Trophoblast cell (in vitro differentiated cells and primary cell): ENCODE measurements at regions not wholly inside any gene's neighbourhood (a gene's known extent, or its start where the extent isn't known, plus 50 kb on each side); places are given as distances from the start of the nearest gene placed in this dataset.

Experiments
- DNase-seq, 2 donors: peaks; one replicate each; pipeline ENCODE4 v3.0.0-alpha.2; 2016
- H2AFZ ChIP-seq: 2 replicates; pipeline ENCODE4 v1.6.1; 2013; ENCODE audit warnings: low read length, moderate library complexity, mild to moderate bottlenecking; ENCODE audit not compliant: insufficient read depth, poor library complexity
- H2AK5ac ChIP-seq: 2 replicates; pipeline ENCODE4 v1.6.1; 2013; ENCODE audit warnings: mild to moderate bottlenecking, low read length
- H2BK120ac ChIP-seq: 2 replicates; pipeline ENCODE4 v1.6.1; 2013; ENCODE audit warnings: low read length, mild to moderate bottlenecking, moderate library complexity; ENCODE audit not compliant: insufficient read depth, poor library complexity
- H2BK12ac ChIP-seq: 2 replicates; pipeline ENCODE4 v1.6.1; 2013; ENCODE audit warnings: mild to moderate bottlenecking, low read length, moderate library complexity
- H2BK5ac ChIP-seq: 2 replicates; pipeline ENCODE4 v1.6.1; 2013; ENCODE audit warnings: low read length, low read depth, moderate library complexity, mild to moderate bottlenecking; ENCODE audit not compliant: poor library complexity
- H3K14ac ChIP-seq: 2 replicates; pipeline ENCODE4 v1.6.1; 2013; ENCODE audit warnings: mild to moderate bottlenecking, low read length
- H3K18ac ChIP-seq: 2 replicates; pipeline ENCODE4 v1.6.1; 2013; ENCODE audit warnings: mild to moderate bottlenecking, low read length
- H3K23ac ChIP-seq: 2 replicates; pipeline ENCODE4 v1.6.1; 2013; ENCODE audit warnings: low read length
- H3K27ac ChIP-seq: 2 replicates; pipeline ENCODE4 v1.5.1; 2013; ENCODE audit warnings: low read depth, mild to moderate bottlenecking, inconsistent platforms, low read length, moderate library complexity
- H3K27me3 ChIP-seq: 2 replicates; pipeline ENCODE4 v1.6.1; 2013; ENCODE audit warnings: inconsistent platforms, mild to moderate bottlenecking, low read length, moderate library complexity; ENCODE audit not compliant: insufficient read depth
- H3K36me3 ChIP-seq, 2 experiments: 1 replicate in 1 of 2; 2 replicates in 1 of 2; pipeline ENCODE4 v1.6.1; 2013; ENCODE audit warnings: low read length in 2 of 2, mild to moderate bottlenecking in 2 of 2, moderate library complexity in 1 of 2; ENCODE audit not compliant: insufficient read depth in 2 of 2, control insufficient read depth in 1 of 2
- H3K4ac ChIP-seq: 2 replicates; pipeline ENCODE4 v1.6.1; 2013; ENCODE audit warnings: low read depth, mild to moderate bottlenecking, low read length, moderate library complexity
- H3K4me1 ChIP-seq, 2 experiments: 1 replicate in 1 of 2; 2 replicates in 1 of 2; pipeline ENCODE4 v1.6.1; 2013; ENCODE audit warnings: low read length in 2 of 2, mild to moderate bottlenecking in 2 of 2, moderate library complexity in 1 of 2; ENCODE audit not compliant: insufficient read depth in 2 of 2, control insufficient read depth in 1 of 2
- H3K4me2 ChIP-seq: 2 replicates; pipeline ENCODE4 v1.6.1; 2013; ENCODE audit warnings: inconsistent platforms, mild to moderate bottlenecking, low read length, moderate library complexity
- H3K4me3 ChIP-seq: 2 replicates; pipeline ENCODE4 v1.5.1; 2013; ENCODE audit warnings: mild to moderate bottlenecking, low read depth, low read length, inconsistent platforms
- H3K79me1 ChIP-seq: one replicate; pipeline ENCODE4 v1.6.1; 2013; ENCODE audit warnings: low read length
- H3K79me2 ChIP-seq: 2 replicates; pipeline ENCODE4 v1.6.1; 2013; ENCODE audit warnings: low read length, mild to moderate bottlenecking; ENCODE audit not compliant: control insufficient read depth, insufficient read depth, poor library complexity
- H3K9ac ChIP-seq: 2 replicates; pipeline ENCODE4 v1.6.1; 2013; ENCODE audit warnings: mild to moderate bottlenecking, low read length
- H3K9me3 ChIP-seq: 2 replicates; pipeline ENCODE4 v1.6.1; 2013; ENCODE audit warnings: low read depth, mild to moderate bottlenecking, control low read depth, inconsistent platforms, low read length; ENCODE audit not compliant: insufficient read depth
- H4K12ac ChIP-seq: 2 replicates; pipeline ENCODE4 v1.6.1; 2013; ENCODE audit warnings: low read depth, mild to moderate bottlenecking, low read length, moderate library complexity
- H4K8ac ChIP-seq: 2 replicates; pipeline ENCODE4 v1.6.1; 2013; ENCODE audit warnings: low read depth, mild to moderate bottlenecking, low read length, moderate library complexity
- H4K91ac ChIP-seq: one replicate; pipeline ENCODE4 v1.6.1; 2013; ENCODE audit warnings: low read depth, mild to moderate bottlenecking, low read length, moderate library complexity
- WGBS: extraction: QIAGEN DNeasy Blood & Tissue Kit; methylation state at CpG from one replicate; pipeline ENCODE4 v1.1.7; 2013; ENCODE audit warnings: missing lambda C conversion rate; ENCODE audit not compliant: insufficient read length, insufficient coverage; ENCODE audit errors: extremely low coverage; 5-methylcytosine and 5-hydroxymethylcytosine counted together

GRCh38 chr18:39781565-39781964 is 2173.5 kb upstream of the PIK3C3 start:
- Histone ChIP-seq H3K79me1 (no peaks in the 10 kb centered on the region), H2BK120ac (no peak overlapping the region), H4K12ac (no peak overlapping the region), H2AFZ (no peak overlapping the region), H2BK12ac (no peak overlapping the region), H3K4ac (no peak overlapping the region), H4K8ac (no peak overlapping the region), H4K91ac (no peak overlapping the region), H3K23ac (no peak overlapping the region), H2BK5ac (no peak overlapping the region), H3K4me3 (no peak overlapping the region), H3K9me3 (no peaks in the 10 kb centered on the region), H3K36me3 (no peaks in the 10 kb centered on the region), H3K9ac (no peak overlapping the region), H3K4me2 (no peak overlapping the region), H3K79me2 (no peaks in the 10 kb centered on the region), H3K4me1 (no peaks in the 10 kb centered on the region), H3K27ac (no peak overlapping the region), H3K27me3 (no peaks in the 10 kb centered on the region), H2AK5ac (no peak overlapping the region), H3K18ac (no peak overlapping the region), H3K14ac (no peak overlapping the region)
- no CpG with 5 or more reads among the region's 6 CpGs for WGBS
- DNase-seq = no peak

- H3K79me2 ChIP-seq = no peaks in the 10 kb centered on the region
- no peak overlapping the region for H2AFZ ChIP-seq
- no peaks in the 10 kb centered on the region for H3K9me3 ChIP-seq
- no peak overlapping the region for H2AK5ac ChIP-seq
- H2BK12ac ChIP-seq = no peak overlapping the region
- no peaks in the 10 kb centered on the region for H3K27me3 ChIP-seq
- no peak overlapping the region for H3K4me3 ChIP-seq
- H3K18ac ChIP-seq = no peak overlapping the region
- H3K14ac ChIP-seq = no peak overlapping the region
- no CpG with 5 or more reads among the region's 4 CpGs for WGBS
- DNase-seq = no peak
- no peak overlapping the region for H2BK5ac ChIP-seq
- no peaks in the 10 kb centered on the region for H3K79me1 ChIP-seq
- no peak overlapping the region for H3K23ac ChIP-seq
- H3K9ac ChIP-seq = no peak overlapping the region
- no peak overlapping the region for H4K8ac ChIP-seq
- H3K27ac ChIP-seq = no peak overlapping the region
- no peak overlapping the region for H2BK120ac ChIP-seq
- no peaks in the 10 kb centered on the region for H3K36me3 ChIP-seq
- no peaks in the 10 kb centered on the region for H3K4me1 ChIP-seq
- no peak overlapping the region for H3K4ac ChIP-seq
- H4K12ac ChIP-seq = no peak overlapping the region
- no peak overlapping the region for H3K4me2 ChIP-seq
- H4K91ac ChIP-seq = no peak overlapping the region
Observed at GRCh38 chr18:39780774-39781173, 2174.3 kb upstream of the PIK3C3 start.

GRCh38 chr18:39779926-39780325 is 2175.1 kb upstream of the PIK3C3 start:
- no peak overlapping the region for H3K27ac ChIP-seq
- H4K8ac ChIP-seq = no peak overlapping the region
- H2BK5ac ChIP-seq = no peak overlapping the region
- H4K91ac ChIP-seq = no peak overlapping the region
- no peak overlapping the region for H3K9ac ChIP-seq
- no peak overlapping the region for H3K4me2 ChIP-seq
- no peaks in the 10 kb centered on the region for H3K4me1 ChIP-seq
- H2AK5ac ChIP-seq = no peak overlapping the region
- H3K79me1 ChIP-seq = no peaks in the 10 kb centered on the region
- H3K4me3 ChIP-seq = no peak overlapping the region
- H2AFZ ChIP-seq = no peak overlapping the region
- no peaks in the 10 kb centered on the region for H3K36me3 ChIP-seq
- no peak for DNase-seq
- H2BK120ac ChIP-seq = no peak overlapping the region
- H3K14ac ChIP-seq = no peak overlapping the region
- H4K12ac ChIP-seq = no peak overlapping the region
- H3K4ac ChIP-seq = no peak overlapping the region
- H2BK12ac ChIP-seq = no peak overlapping the region
- no peak overlapping the region for H3K23ac ChIP-seq
- H3K9me3 ChIP-seq = no peaks in the 10 kb centered on the region
- WGBS = no CpG with 5 or more reads among the region's 2 CpGs
- H3K18ac ChIP-seq = no peak overlapping the region
- H3K79me2 ChIP-seq = no peaks in the 10 kb centered on the region
- H3K27me3 ChIP-seq = no peaks in the 10 kb centered on the region

- no peak overlapping the region for H4K8ac ChIP-seq
- no peaks in the 10 kb centered on the region for H3K79me2 ChIP-seq
- H4K91ac ChIP-seq = no peak overlapping the region
- DNase-seq = no peak
- no peak overlapping the region for H3K4me2 ChIP-seq
- H3K23ac ChIP-seq = no peak overlapping the region
- H2AK5ac ChIP-seq = no peak overlapping the region
- H3K4me3 ChIP-seq = no peak overlapping the region
- H2BK5ac ChIP-seq = no peak overlapping the region
- H3K18ac ChIP-seq = no peak overlapping the region
- no peak overlapping the region for H4K12ac ChIP-seq
- H3K27ac ChIP-seq = no peak overlapping the region
- no peaks in the 10 kb centered on the region for H3K79me1 ChIP-seq
- H2BK120ac ChIP-seq = no peak overlapping the region
- H3K4me1 ChIP-seq = no peaks in the 10 kb centered on the region
- H3K27me3 ChIP-seq = no peaks in the 10 kb centered on the region
- H3K4ac ChIP-seq = no peak overlapping the region
- no peak overlapping the region for H2BK12ac ChIP-seq
- no peak overlapping the region for H2AFZ ChIP-seq
- H3K9me3 ChIP-seq = no peaks in the 10 kb centered on the region
- no peaks in the 10 kb centered on the region for H3K36me3 ChIP-seq
- no peak overlapping the region for H3K14ac ChIP-seq
- no peak overlapping the region for H3K9ac ChIP-seq
Observed at GRCh38 chr18:39776766-39777165, 2178.3 kb upstream of the PIK3C3 start.
